Progenitor cell of endocrine pancreas (in vitro differentiated cells): ENCODE measurements at regions not wholly inside any gene's neighbourhood (a gene's known extent, or its start where the extent isn't known, plus 50 kb on each side); places are given as distances from the start of the nearest gene placed in this dataset.

ENCODE experiments used
- DNase-seq: peaks from one replicate; pipeline ENCODE4 v3.0.0; 2021; ENCODE audit warnings: low spot score; ENCODE audit not compliant: unreplicated experiment
- H3K27ac Mint-ChIP-seq: 2 replicates; pipeline ENCODE4 v1.8.0; 2021; ENCODE audit warnings: mild to moderate bottlenecking, moderate library complexity, mixed read lengths
- H3K27me3 Mint-ChIP-seq: 2 replicates; pipeline ENCODE4 v1.8.0; 2021; ENCODE audit warnings: mixed read lengths
- H3K36me3 Mint-ChIP-seq: 2 replicates; pipeline ENCODE4 v1.8.0; 2022; ENCODE audit warnings: mixed read lengths; ENCODE audit not compliant: insufficient read depth
- H3K4me1 Mint-ChIP-seq: 2 replicates; pipeline ENCODE4 v1.8.0; 2021; ENCODE audit warnings: low read depth, mixed read lengths
- H3K4me3 Mint-ChIP-seq: 2 replicates; pipeline ENCODE4 v1.8.0; 2021; ENCODE audit warnings: low read depth, mild to moderate bottlenecking, moderate library complexity, mixed read lengths
- H3K9me3 Mint-ChIP-seq: 2 replicates; pipeline ENCODE4 v1.8.0; 2021; ENCODE audit warnings: low read depth, mixed read lengths
- TF ChIP-seq, protein P1 (sequence below): fragments of 200-600 bp; sonication (generic); IDR thresholded peaks from one replicate; pipeline ENCODE4 v1.5.0; 2021; ENCODE audit warnings: antibody characterized with exemption, mild to moderate bottlenecking; ENCODE audit not compliant: unreplicated experiment

DNA sequence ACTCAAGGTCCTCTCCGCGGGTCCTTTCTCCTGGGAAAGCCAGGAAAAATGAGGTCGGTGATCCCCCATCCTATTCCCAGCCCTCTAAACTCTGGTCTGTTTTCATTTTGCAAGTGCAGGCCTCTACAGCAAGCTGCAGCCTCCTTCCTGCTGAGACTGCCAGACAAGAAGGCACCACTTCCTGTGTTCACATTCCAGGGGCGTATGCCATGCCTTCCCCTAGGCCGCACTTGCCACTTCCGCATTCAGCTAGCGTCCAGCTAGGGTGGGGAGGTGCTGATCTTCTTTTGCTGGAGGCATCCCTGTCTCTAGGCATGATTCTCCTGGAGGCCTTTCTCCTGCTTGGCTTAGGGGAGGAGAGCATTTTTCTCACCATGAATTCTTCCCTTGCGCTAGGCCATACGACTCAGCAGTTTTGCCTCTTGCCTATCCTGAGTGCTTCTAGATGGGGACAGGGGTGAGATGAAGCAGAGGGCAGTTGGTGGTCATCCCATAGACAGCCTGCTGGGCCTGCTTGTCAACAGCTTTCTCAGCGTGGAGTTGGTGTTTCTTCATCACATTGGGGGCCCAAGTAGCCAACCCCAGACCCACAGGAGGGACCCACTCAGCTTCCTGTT is 328.9 kb downstream of the RPS24 start:
- TF ChIP-seq, protein P1, sequence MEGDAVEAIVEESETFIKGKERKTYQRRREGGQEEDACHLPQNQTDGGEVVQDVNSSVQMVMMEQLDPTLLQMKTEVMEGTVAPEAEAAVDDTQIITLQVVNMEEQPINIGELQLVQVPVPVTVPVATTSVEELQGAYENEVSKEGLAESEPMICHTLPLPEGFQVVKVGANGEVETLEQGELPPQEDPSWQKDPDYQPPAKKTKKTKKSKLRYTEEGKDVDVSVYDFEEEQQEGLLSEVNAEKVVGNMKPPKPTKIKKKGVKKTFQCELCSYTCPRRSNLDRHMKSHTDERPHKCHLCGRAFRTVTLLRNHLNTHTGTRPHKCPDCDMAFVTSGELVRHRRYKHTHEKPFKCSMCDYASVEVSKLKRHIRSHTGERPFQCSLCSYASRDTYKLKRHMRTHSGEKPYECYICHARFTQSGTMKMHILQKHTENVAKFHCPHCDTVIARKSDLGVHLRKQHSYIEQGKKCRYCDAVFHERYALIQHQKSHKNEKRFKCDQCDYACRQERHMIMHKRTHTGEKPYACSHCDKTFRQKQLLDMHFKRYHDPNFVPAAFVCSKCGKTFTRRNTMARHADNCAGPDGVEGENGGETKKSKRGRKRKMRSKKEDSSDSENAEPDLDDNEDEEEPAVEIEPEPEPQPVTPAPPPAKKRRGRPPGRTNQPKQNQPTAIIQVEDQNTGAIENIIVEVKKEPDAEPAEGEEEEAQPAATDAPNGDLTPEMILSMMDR = no peak
- Mint-ChIP-seq H3K9me3 (no peaks in the 10 kb centered on the region), H3K27ac (no peak overlapping the region), H3K4me3 (no peak overlapping the region), H3K36me3 (no peaks in the 10 kb centered on the region), H3K27me3 (peaks cover 77% of the 10 kb centered on the region), H3K4me1 (peaks cover 11% of the 10 kb centered on the region)
- DNase-seq = no peak

DNA sequence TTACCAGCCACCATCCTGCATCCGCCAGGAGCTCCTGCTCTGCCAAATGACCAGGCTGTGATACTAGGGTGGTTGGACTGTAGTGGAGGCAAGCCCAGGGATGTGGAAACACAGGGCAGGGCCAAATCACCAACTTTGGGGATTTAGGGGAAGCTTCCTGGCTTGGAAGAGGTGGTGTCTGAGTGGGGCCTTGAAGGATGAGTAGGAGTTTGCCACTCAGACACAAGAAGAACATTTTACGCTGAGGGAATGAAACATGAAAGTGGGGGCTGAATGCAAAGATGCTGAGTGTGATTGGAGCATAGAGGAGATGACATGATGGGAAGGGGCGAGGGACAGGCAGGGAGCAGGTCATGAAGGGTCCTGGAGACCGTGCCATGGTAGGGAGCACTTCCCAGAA is 329.5 kb downstream of the RPS24 start:
- Mint-ChIP-seq H3K4me1 (peaks cover 4% of the 10 kb centered on the region), H3K4me3 (no peak overlapping the region), H3K27me3 (peaks cover 79% of the 10 kb centered on the region), H3K9me3 (no peaks in the 10 kb centered on the region), H3K27ac (peak overlapping the region; percentile 3), H3K36me3 (no peaks in the 10 kb centered on the region)
- no peak for DNase-seq
- TF ChIP-seq, protein P1 = no peak

DNA sequence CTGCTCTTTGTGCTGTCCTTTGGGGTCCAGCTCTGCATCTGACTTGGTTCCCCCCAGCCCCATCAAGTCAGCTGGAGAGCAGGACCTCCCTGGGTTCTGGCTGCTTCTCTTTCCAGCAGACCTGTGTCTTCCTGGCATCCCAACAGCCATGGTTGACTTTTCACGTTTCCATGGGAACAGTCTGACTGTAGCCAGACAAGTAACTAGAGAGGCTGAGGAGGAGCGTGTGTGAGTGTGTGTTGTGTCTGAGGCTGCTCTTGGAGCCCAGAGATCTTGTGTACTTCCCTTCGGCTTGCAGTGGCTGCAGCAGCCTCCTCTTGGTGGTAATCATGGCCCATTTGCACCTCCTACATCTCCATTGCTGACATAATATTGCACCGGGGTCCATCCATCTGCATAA is 332.0 kb downstream of the RPS24 start:
- no peaks in the 10 kb centered on the region for H3K9me3 Mint-ChIP-seq
- no peak for DNase-seq
- TF ChIP-seq, protein P1 = no peak
- H3K36me3 Mint-ChIP-seq = no peaks in the 10 kb centered on the region
- H3K4me1 Mint-ChIP-seq = peaks cover 4% of the 10 kb centered on the region
- H3K27me3 Mint-ChIP-seq = peaks cover 84% of the 10 kb centered on the region
- H3K4me3 Mint-ChIP-seq = no peak overlapping the region
- H3K27ac Mint-ChIP-seq = no peak overlapping the region

DNA sequence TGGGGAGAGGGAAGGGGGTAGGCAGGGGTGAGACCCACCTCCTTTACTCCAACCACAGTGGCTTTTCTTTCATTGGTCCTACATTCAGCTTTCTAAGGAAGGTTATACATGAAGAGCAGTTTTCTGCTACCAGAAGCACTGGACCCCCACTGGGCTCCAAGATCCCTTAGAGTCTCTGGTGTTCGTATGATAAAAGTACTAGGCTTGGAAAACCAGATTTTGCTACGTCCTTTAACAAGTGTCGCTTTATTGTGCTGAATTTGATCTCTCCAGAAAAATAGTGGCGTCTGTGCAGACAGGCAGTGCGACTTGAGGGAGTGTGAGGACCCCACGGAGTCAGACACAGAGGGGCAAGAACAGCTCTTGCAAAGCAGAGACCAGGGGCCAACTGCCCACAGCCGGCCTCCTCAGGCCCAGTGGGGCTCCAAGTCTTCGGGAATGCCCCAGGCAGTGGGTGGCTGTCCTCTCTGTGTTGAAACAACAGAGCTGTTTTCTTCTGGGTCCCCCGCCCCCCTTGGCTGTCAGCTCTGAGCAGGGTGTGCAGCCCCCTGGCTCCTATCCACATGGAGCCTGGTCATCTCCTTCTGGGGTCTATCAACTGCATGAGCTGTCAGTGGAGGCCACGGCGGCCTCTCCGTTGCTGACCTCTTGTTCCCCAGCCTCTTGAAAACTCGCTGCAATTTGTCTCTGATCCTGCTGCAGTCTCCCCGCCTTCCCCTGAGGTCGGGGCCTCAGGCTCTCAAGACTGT is 333.2 kb downstream of the RPS24 start:
- peaks cover 89% of the 10 kb centered on the region for H3K27me3 Mint-ChIP-seq
- TF ChIP-seq, protein P1 = no peak
- no peaks in the 10 kb centered on the region for H3K9me3 Mint-ChIP-seq
- DNase-seq = no peak
- H3K4me3 Mint-ChIP-seq = no peak overlapping the region
- no peaks in the 10 kb centered on the region for H3K36me3 Mint-ChIP-seq
- H3K4me1 Mint-ChIP-seq = peaks cover 14% of the 10 kb centered on the region
- no peak overlapping the region for H3K27ac Mint-ChIP-seq

DNA sequence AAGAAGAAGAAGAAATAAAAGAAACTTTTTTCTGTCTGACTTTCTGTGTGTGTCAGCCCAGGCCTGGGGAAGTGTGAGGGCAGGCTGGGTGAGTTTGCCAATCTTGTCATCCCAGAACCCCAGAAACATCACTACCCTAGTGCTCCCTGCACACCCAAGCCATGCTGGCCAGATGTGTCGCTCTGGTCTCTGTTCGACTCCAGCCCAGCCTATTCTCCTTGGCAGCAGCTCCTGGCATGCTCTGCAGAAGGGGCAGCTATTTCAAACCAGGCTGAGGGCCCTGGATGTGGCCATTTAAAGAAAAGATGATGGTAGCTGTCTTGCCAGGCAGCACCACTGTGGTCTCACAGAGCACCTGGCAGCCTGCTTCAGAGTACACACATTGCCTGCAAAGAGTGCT is 334.1 kb downstream of the RPS24 start:
- Mint-ChIP-seq H3K9me3 (no peaks in the 10 kb centered on the region), H3K27me3 (peaks cover 81% of the 10 kb centered on the region), H3K4me3 (no peak overlapping the region), H3K4me1 (peaks cover 14% of the 10 kb centered on the region), H3K27ac (peak overlapping the region; percentile 33), H3K36me3 (no peaks in the 10 kb centered on the region)
- TF ChIP-seq, protein P1 = no peak
- DNase-seq = no peak
